Esophagus muscularis mucosa (tissue), 4 donors: ENCODE measurements at regions not wholly inside any gene's neighbourhood (a gene's known extent, or its start where the extent isn't known, plus 50 kb on each side); places are given as distances from the start of the nearest gene placed in this dataset.
A peak's percentile ranks its signal among the peaks of the same experiment; 100 is the strongest.

Experiments used
- DNase-seq: peaks from one replicate; pipeline ENCODE4 v3.0.0-alpha.2; 2017; ENCODE audit errors: extremely low spot score
- H3K27ac ChIP-seq, 4 donors: fragments of 200-600 bp; sonication (generic); replicated peaks in 1 of 4; 1 replicate in 3 of 4; 2 replicates in 1 of 4; pipeline ENCODE4 v1.5.1; 2016 to 2019; ENCODE audit warnings: mild to moderate bottlenecking in 1 of 4
- H3K27me3 ChIP-seq, 4 donors: fragments of 200-600 bp; sonication (generic); one replicate each; pipeline versions ENCODE4 v1.5.1 to v1.6.0; 2016 to 2019
- H3K36me3 ChIP-seq, 4 donors: fragments of 200-600 bp; sonication (generic); one replicate each; pipeline ENCODE4 v1.5.1; 2016 to 2019
- H3K4me1 ChIP-seq, 4 donors: fragments of 200-600 bp; sonication (generic); one replicate each; pipeline ENCODE4 v1.5.1; 2016 to 2019
- H3K4me3 ChIP-seq, 4 donors: fragments of 200-600 bp; sonication (generic); 1 replicate in 2 of 4; 2 replicates in 2 of 4; pipeline ENCODE4 v1.5.1; 2016 to 2019; ENCODE audit warnings: mild to moderate bottlenecking in 4 of 4, moderate library complexity in 1 of 4
- H3K9me3 ChIP-seq, 4 donors: fragments of 200-600 bp; sonication (generic); 1 replicate in 3 of 4; 2 replicates in 1 of 4; pipeline ENCODE4 v1.5.1; 2016 to 2019
- CTCF ChIP-seq, 3 experiments: fragments of 200-600 bp in 2 of 3; fragments of 450-650 bp in 1 of 3; sonication (generic) in 2 of 3; IDR thresholded peaks; one replicate each; pipeline ENCODE4 v1.5.1; 2017 to 2019; ENCODE audit warnings: antibody characterized with exemption in 3 of 3, mild to moderate bottlenecking in 2 of 3, moderate library complexity in 1 of 3
- EP300 ChIP-seq: sonication (generic); formaldehyde crosslinking; IDR thresholded peaks from one replicate; pipeline ENCODE4 v1.6.1; 2017; ENCODE audit warnings: antibody characterized with exemption
- POLR2A ChIP-seq: fragments of 450-650 bp; IDR thresholded peaks from one replicate; pipeline ENCODE4 v1.6.1; 2017; ENCODE audit warnings: antibody characterized with exemption, moderate library complexity, mild to moderate bottlenecking, low read depth
- POLR2AphosphoS5 ChIP-seq, 2 donors: sonication (generic); formaldehyde crosslinking; IDR thresholded peaks; one replicate each; pipeline ENCODE4 v1.6.1; 2017; ENCODE audit warnings: antibody characterized with exemption in 2 of 2
- WGBS: methylation state at CpG from one replicate; pipeline ENCODE4 v1.1.5; 2018; 5-methylcytosine and 5-hydroxymethylcytosine counted together
- intact Hi-C: fragments of 100-400 bp; cut with DNase I; formaldehyde crosslinking; loops from one replicate; pipeline ENCODE4 v1.15.1; 2023

DNA sequence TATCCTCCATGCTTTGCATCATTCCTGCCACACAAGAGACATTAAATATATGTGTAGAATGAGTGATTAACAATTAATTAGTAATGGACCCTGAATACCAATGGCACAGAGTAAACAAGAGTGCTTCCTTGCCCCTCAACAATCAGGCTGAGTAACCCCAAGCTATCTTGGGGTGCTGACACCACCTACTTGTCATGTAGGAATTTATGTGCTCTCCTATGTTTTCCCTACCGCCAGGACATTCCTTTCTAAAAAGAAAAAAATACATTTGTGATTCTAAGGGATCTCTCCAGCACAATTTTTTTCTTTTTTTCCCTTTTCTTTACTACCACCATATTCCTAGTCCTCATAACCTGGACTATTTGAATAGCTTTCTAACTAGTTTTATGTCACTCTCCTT is 449.1 kb downstream of the MFSD1 start:
- Histone ChIP-seq H3K36me3 (no peaks in the 10 kb centered on the region), H3K27me3 (no peaks in the 10 kb centered on the region), H3K9me3 (peaks cover 3 to 15% (median 11%) of the 10 kb centered on the region in 4 donors), H3K27ac (no peak overlapping the region), H3K4me3 (no peak overlapping the region), H3K4me1 (no peaks in the 10 kb centered on the region)
- DNase-seq = no peak
- intact Hi-C loops = no loop called here
- 77% methylated on average over 1 of the region's 1 CpG for WGBS
- TF ChIP-seq EP300 (no peak), CTCF (IDR thresholded peaks at IDR 0.05) (no peak), POLR2A (no peak), POLR2AphosphoS5 (IDR thresholded peaks at IDR 0.05) (no peak)

DNA sequence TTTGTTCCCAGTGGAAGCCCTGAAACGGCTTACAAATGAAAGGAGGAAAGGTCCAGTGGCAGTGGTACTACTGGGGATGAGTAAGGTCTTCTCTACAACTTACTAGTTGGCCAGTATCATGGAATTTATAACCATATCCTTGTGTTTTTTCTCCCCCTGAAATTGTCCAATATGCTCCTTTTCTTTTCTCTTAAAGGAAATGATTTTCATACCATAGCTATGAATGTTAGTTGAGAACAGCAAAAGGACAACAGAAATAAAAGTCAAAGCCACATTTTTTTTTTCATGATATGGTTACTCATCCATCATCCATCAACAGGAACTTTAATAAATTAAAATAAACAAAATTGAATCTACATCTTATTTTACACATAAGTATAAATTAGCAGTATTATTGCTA is 450.4 kb downstream of the MFSD1 start:
- no peaks in the 10 kb centered on the region for H3K36me3 ChIP-seq
- peaks cover 3 to 15% (median 11%) of the 10 kb centered on the region in 4 donors for H3K9me3 ChIP-seq
- no peak overlapping the region for H3K4me3 ChIP-seq
- TF ChIP-seq POLR2A (no peak), EP300 (no peak), POLR2AphosphoS5 (IDR thresholded peaks at IDR 0.05) (no peak), CTCF (IDR thresholded peaks at IDR 0.05) (no peak)
- H3K4me1 ChIP-seq = no peaks in the 10 kb centered on the region
- H3K27ac ChIP-seq = no peak overlapping the region
- intact Hi-C loops = no loop called here
- no peak for DNase-seq
- WGBS = 52% methylated on average over 1 of the region's 1 CpG
- H3K27me3 ChIP-seq = no peaks in the 10 kb centered on the region

DNA sequence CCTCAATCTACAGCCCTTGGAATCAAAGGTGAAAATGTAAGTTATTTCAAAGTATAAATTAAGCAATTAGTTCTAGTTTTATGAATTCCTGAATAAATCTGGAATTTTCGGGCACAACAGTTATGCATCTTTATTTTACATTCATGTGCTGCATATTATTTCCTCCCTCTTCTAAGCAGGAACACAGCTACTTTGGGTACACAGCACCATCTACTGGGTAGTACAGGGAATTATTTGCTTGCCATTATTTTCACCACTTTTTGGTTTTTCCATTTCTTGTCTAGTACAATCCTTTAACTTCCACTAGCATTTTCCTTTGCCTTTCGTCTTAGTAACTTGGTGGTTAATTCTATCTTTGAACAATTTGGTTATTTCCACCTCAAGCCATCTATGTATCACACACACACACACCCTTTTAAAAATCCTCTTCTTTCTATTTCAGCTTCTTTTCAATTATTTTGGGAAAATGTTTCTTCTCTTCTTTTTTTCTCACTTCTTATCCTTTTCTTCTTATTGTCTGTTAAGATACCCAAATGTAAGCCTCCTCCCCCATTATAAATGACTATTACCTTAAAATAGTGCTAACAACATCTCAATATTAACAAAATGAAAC is 451.0 kb downstream of the MFSD1 start:
- intact Hi-C loops = no loop called here
- H3K27me3 ChIP-seq = no peaks in the 10 kb centered on the region
- TF ChIP-seq CTCF (IDR thresholded peaks at IDR 0.05) (peak in 1 of 3 experiments; percentile 26), POLR2AphosphoS5 (IDR thresholded peaks at IDR 0.05) (no peak)
- H3K36me3 ChIP-seq = no peaks in the 10 kb centered on the region
- H3K9me3 ChIP-seq = peaks cover 3 to 15% (median 11%) of the 10 kb centered on the region in 4 donors
- DNase-seq = no peak
- no peak overlapping the region for H3K27ac ChIP-seq
- 35% methylated on average over 2 of the region's 2 CpGs for WGBS
- no peak overlapping the region for H3K4me3 ChIP-seq
- H3K4me1 ChIP-seq = no peaks in the 10 kb centered on the region

GRCh38 chr3:159253860-159254259 is 452.0 kb downstream of the MFSD1 start:
- TF ChIP-seq CTCF (IDR thresholded peaks at IDR 0.05) (no peak), POLR2A (no peak), EP300 (no peak), POLR2AphosphoS5 (IDR thresholded peaks at IDR 0.05) (no peak)

GRCh38 chr3:159257954-159258353 is 456.1 kb downstream of the MFSD1 start:
- 89% methylated on average over 4 of the region's 4 CpGs for WGBS
- Histone ChIP-seq H3K27ac (no peak overlapping the region), H3K4me1 (no peaks in the 10 kb centered on the region), H3K4me3 (no peak overlapping the region), H3K9me3 (peaks cover 0 to 2% (median 0%) of the 10 kb centered on the region in 4 donors), H3K27me3 (no peaks in the 10 kb centered on the region), H3K36me3 (no peaks in the 10 kb centered on the region)
- TF ChIP-seq POLR2AphosphoS5 (IDR thresholded peaks at IDR 0.05) (no peak), CTCF (IDR thresholded peaks at IDR 0.05) (no peak), EP300 (no peak), POLR2A (no peak)
- DNase-seq = no peak
- intact Hi-C loops = loop anchor here (2.0 to 5.0 kb wide), 2 partner anchors 341 to 411 kb away; no protein-coding TSS in a partner anchor

More at GRCh38 chr3:159253860-159254259, 452.0 kb downstream of the MFSD1 start:
- H3K4me3 ChIP-seq = no peak overlapping the region
- no peaks in the 10 kb centered on the region for H3K27me3 ChIP-seq
- H3K9me3 ChIP-seq = peaks cover 3 to 15% (median 11%) of the 10 kb centered on the region in 4 donors
- no peak for DNase-seq
- no peaks in the 10 kb centered on the region for H3K36me3 ChIP-seq
- H3K27ac ChIP-seq = no peak overlapping the region
- intact Hi-C loops = no loop called here
- WGBS = 87% methylated on average over 1 of the region's 1 CpG
- no peaks in the 10 kb centered on the region for H3K4me1 ChIP-seq
